Panc1 (cell line): ENCODE measurements at regions not wholly inside any gene's neighbourhood (a gene's known extent, or its start where the extent isn't known, plus 50 kb on each side); places are given as distances from the start of the nearest gene placed in this dataset.

Experiments used
- ATAC-seq: fragments of 200-7000 bp; cut with Tn5 transposase; 2 replicates; pipeline ENCODE4 v1.9.1; 2020; ENCODE audit warnings: mild to moderate bottlenecking, moderate library complexity
- BruUV-seq: library from RNA; stranded (reverse); fragments of 400-500 nt; replicated peaks from 2 replicates; lab custom pipeline; 2021; lab: Mats Ljungman, UMichigan
- CTCF ChIA-PET: fragments of 300-600 bp; sonication (Branson Sonifier 250); formaldehyde crosslinking; loops from one replicate; lab custom pipeline; 2022; ENCODE audit warnings: antibody characterized with exemption; lab: Charles Lee
- POLR2A ChIA-PET: fragments of 300-600 bp; sonication (Branson Sonifier 250); formaldehyde crosslinking; loops from one replicate; lab custom pipeline; 2022; ENCODE audit warnings: antibody characterized with exemption; lab: Charles Lee
- DNase-seq: peaks from one replicate; pipeline ENCODE4 v3.0.0-alpha.2; 2010; ENCODE audit warnings: low read depth, low spot score
- H3K27ac ChIP-seq: 2 replicates; pipeline ENCODE4 v1.5.1; 2011; ENCODE audit warnings: mild to moderate bottlenecking, low read length, inconsistent platforms
- H3K27me3 ChIP-seq: fragments of 200-500 bp; sonication (Bioruptor generic); 2 replicates; pipeline ENCODE4 v1.6.0; 2014; ENCODE audit warnings: low read length, inconsistent platforms; ENCODE audit not compliant: control insufficient read depth, insufficient read depth
- H3K36me3 ChIP-seq: fragments of 200-500 bp; sonication (Bioruptor generic); 2 replicates; pipeline ENCODE4 v1.5.1; 2014; ENCODE audit warnings: inconsistent platforms, mild to moderate bottlenecking, low read length, moderate library complexity; ENCODE audit not compliant: control insufficient read depth, insufficient read depth
- H3K4me1 ChIP-seq: 2 replicates; pipeline ENCODE4 v1.5.1; 2011; ENCODE audit warnings: inconsistent platforms, mild to moderate bottlenecking, low read length, moderate library complexity; ENCODE audit not compliant: control insufficient read depth, insufficient read depth
- H3K4me3 ChIP-seq, 2 experiments: 2 replicates each; pipeline ENCODE4 v1.5.1; 2011 to 2012; ENCODE audit warnings: low read depth in 2 of 2, low read length in 2 of 2, mild to moderate bottlenecking in 2 of 2, inconsistent platforms in 1 of 2, moderate library complexity in 1 of 2
- H3K9me3 ChIP-seq: fragments of 200-500 bp; sonication (Bioruptor generic); 2 replicates; pipeline ENCODE4 v1.5.1; 2014; ENCODE audit warnings: low read depth, mild to moderate bottlenecking, inconsistent platforms, low read length, moderate library complexity; ENCODE audit not compliant: control insufficient read depth, insufficient read depth
- POLR2AphosphoS5 ChIP-seq: IDR thresholded peaks from 2 replicates; pipeline ENCODE4 v1.6.1; 2012; ENCODE audit warnings: mild to moderate bottlenecking, low read depth, low read length, moderate library complexity
- SIN3A ChIP-seq: IDR thresholded peaks from 2 replicates; pipeline ENCODE4 v1.6.1; 2012; ENCODE audit warnings: low read depth, mild to moderate bottlenecking, low read length, moderate library complexity, borderline replicate concordance; ENCODE audit not compliant: insufficient read depth
- TCF7L2 ChIP-seq: IDR thresholded peaks from 2 replicates; pipeline ENCODE4 v1.6.1; 2011; ENCODE audit warnings: mild to moderate bottlenecking, low read depth, low read length, inconsistent platforms
- in situ Hi-C: cut with HindIII; loops from 2 replicates; pipeline ENCODE4 v1.10.0; 2016; ENCODE audit warnings: low sequenced_read_pairs, low pct_unique_long_range_greater_than_20kb
- intact Hi-C: fragments of 100-400 bp; cut with micrococcal nuclease; formaldehyde crosslinking; loops from one replicate; pipeline ENCODE4 v1.10.0; 2022; ENCODE audit not compliant: unreplicated experiment
- TF ChIP-seq, protein P1 (sequence below), 2 experiments: IDR thresholded peaks; 2 replicates each; pipeline ENCODE4 v1.6.1; 2011 to 2012; ENCODE audit warnings: low read depth in 2 of 2, control low read depth in 1 of 2, low read length in 1 of 2, mild to moderate bottlenecking in 1 of 2, moderate library complexity in 1 of 2; ENCODE audit not compliant: insufficient read depth in 1 of 2
- TF ChIP-seq, protein P2 (sequence below): fragments of 450-650 bp; IDR thresholded peaks from 2 replicates; pipeline ENCODE4 v1.5.1; 2017; ENCODE audit warnings: mild to moderate bottlenecking

DNA sequence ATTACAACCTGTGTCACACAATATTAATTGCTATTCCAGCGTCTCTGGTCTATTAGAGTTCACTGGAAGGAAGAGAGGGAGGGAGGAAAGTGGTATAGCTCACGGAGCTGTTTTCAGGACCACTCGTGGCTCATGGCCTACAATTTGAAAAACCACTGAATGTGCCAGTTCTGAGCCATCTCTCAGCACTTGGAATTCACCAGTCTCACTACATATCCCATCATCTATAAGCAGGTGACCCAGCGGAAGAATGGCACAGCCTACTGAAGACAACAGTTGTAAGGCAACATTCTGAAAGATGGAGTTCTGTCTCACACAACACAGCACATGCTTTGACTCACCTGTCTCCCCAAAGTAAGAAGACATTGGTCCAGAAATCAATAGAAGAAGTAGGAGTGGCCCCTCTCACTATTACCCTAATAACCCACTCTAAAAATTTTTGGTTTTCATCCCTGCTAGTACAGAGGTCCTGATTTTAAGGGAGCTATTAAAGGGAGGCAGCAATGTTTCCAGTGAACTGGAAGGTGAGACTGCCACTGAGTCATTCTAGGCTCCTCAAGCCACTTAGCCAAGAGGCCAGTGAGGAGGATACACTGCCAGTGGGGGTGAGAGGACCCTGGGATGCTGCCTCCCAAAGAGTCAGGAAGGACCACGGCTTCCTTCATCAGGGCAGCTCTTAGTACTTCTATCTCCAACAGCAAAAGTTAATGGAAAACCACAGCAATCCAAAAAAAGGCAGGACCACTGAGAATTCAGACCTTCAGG lies 50.0 kb upstream of the DOCK9 start:
- Histone ChIP-seq H3K9me3 (no peaks in the 10 kb centered on the region), H3K27ac (no peak overlapping the region), H3K4me3 (no peak overlapping the region), H3K4me1 (no peaks in the 10 kb centered on the region), H3K36me3 (no peaks in the 10 kb centered on the region), H3K27me3 (no peaks in the 10 kb centered on the region)
- no peak for ATAC-seq
- BruUV-seq = no TSS peak
- POLR2A ChIA-PET = no interaction called here
- CTCF ChIA-PET = no interaction called here
- in situ Hi-C loops = no loop called here
- intact Hi-C loops = no loop called here
- TF ChIP-seq SIN3A (no peak), TCF7L2 (no peak), POLR2AphosphoS5 (no peak)
- TF ChIP-seq, protein P1, sequence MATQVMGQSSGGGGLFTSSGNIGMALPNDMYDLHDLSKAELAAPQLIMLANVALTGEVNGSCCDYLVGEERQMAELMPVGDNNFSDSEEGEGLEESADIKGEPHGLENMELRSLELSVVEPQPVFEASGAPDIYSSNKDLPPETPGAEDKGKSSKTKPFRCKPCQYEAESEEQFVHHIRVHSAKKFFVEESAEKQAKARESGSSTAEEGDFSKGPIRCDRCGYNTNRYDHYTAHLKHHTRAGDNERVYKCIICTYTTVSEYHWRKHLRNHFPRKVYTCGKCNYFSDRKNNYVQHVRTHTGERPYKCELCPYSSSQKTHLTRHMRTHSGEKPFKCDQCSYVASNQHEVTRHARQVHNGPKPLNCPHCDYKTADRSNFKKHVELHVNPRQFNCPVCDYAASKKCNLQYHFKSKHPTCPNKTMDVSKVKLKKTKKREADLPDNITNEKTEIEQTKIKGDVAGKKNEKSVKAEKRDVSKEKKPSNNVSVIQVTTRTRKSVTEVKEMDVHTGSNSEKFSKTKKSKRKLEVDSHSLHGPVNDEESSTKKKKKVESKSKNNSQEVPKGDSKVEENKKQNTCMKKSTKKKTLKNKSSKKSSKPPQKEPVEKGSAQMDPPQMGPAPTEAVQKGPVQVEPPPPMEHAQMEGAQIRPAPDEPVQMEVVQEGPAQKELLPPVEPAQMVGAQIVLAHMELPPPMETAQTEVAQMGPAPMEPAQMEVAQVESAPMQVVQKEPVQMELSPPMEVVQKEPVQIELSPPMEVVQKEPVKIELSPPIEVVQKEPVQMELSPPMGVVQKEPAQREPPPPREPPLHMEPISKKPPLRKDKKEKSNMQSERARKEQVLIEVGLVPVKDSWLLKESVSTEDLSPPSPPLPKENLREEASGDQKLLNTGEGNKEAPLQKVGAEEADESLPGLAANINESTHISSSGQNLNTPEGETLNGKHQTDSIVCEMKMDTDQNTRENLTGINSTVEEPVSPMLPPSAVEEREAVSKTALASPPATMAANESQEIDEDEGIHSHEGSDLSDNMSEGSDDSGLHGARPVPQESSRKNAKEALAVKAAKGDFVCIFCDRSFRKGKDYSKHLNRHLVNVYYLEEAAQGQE (IDR thresholded peaks at IDR 0.05; ENCODE audit: insufficient read depth in 1 of 2, low read depth in 2 of 2, low read length in 1 of 2) = no peak
- TF ChIP-seq, protein P2, sequence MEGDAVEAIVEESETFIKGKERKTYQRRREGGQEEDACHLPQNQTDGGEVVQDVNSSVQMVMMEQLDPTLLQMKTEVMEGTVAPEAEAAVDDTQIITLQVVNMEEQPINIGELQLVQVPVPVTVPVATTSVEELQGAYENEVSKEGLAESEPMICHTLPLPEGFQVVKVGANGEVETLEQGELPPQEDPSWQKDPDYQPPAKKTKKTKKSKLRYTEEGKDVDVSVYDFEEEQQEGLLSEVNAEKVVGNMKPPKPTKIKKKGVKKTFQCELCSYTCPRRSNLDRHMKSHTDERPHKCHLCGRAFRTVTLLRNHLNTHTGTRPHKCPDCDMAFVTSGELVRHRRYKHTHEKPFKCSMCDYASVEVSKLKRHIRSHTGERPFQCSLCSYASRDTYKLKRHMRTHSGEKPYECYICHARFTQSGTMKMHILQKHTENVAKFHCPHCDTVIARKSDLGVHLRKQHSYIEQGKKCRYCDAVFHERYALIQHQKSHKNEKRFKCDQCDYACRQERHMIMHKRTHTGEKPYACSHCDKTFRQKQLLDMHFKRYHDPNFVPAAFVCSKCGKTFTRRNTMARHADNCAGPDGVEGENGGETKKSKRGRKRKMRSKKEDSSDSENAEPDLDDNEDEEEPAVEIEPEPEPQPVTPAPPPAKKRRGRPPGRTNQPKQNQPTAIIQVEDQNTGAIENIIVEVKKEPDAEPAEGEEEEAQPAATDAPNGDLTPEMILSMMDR = no peak
- DNase-seq = no peak

DNA sequence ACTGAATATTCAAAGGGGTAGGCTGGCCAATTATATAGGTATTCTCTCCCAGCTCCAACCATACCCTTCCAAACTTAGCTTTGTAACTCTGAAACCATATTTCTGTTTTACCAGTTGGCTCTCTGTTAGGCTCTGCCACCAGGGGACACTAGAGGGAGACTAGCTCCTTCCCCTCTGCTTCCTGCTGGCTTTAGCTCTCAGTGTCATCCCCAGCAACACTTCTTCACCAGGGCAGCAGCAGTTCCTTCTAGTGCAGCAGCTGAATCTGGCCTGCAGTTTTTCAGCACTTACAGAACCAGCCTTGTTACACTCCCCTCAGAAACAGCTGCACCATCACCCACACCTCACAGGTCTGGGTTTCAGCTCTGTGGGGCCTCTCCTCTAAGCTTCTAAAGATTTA lies 51.0 kb upstream of the DOCK9 start:
- Histone ChIP-seq H3K27me3 (no peaks in the 10 kb centered on the region), H3K27ac (no peak overlapping the region), H3K4me3 (no peak overlapping the region), H3K4me1 (no peaks in the 10 kb centered on the region), H3K9me3 (no peaks in the 10 kb centered on the region), H3K36me3 (no peaks in the 10 kb centered on the region)
- DNase-seq (no peak), ATAC-seq (no peak)
- POLR2A ChIA-PET = no interaction called here
- CTCF ChIA-PET = no interaction called here
- no TSS peak for BruUV-seq
- intact Hi-C loops = no loop called here
- in situ Hi-C loops = no loop called here
- TF ChIP-seq, protein P2 = peak; percentile 21; the same call in 1 of the 2 replicates
- no peak for TF ChIP-seq SIN3A
